NCI-H1092 treated with DMSO at 0.1 percent for 48 hours (cell line): ENCODE measurements at regions not wholly inside any gene's neighbourhood (a gene's known extent, or its start where the extent isn't known, plus 50 kb on each side); places are given as distances from the start of the nearest gene placed in this dataset.
"Not testable (repeated sequence)": the region's sequence is repeated elsewhere in the genome, so short reads cannot be mapped to it uniquely, and the experiment has no call there.

Experiments used
- DNase-seq: peaks from one replicate; lab custom pipeline; 2025; lab: John Stamatoyannopoulos, UW

GRCh38 chr3:124043023-124043422 lies 51.1 kb upstream of the ROPN1 start:
- no peak for DNase-seq

- DNase-seq, result no peak
Observed at GRCh38 chr3:124044956-124045355, 53.0 kb upstream of the ROPN1 start.

GRCh38 chr3:124048967-124049798 lies 57.3 kb upstream of the ROPN1 start:
- no peak for DNase-seq

- no peak for DNase-seq
Observed at GRCh38 chr3:124051636-124052035, 59.7 kb upstream of the ROPN1 start.

GRCh38 chr3:124053871-124054270 lies 61.9 kb upstream of the ROPN1 start:
- peak; percentile 36 for DNase-seq

GRCh38 chr3:124056846-124057245 lies 64.9 kb upstream of the ROPN1 start:
- no peak for DNase-seq

GRCh38 chr3:124057420-124057819 lies 65.5 kb upstream of the ROPN1 start:
- DNase-seq, result no peak

GRCh38 chr3:124059580-124059979 lies 67.7 kb upstream of the ROPN1 start:
- no peak for DNase-seq

- peak; percentile 22 for DNase-seq
Observed at GRCh38 chr3:124063197-124063909, 71.4 kb upstream of the ROPN1 start.

GRCh38 chr3:124064050-124064449 lies 72.1 kb upstream of the ROPN1 start:
- no peak for DNase-seq

GRCh38 chr3:124066543-124066942 lies 74.6 kb upstream of the ROPN1 start:
- DNase-seq, result not testable (repeated sequence)

- not testable (repeated sequence) for DNase-seq
Observed at GRCh38 chr3:124069706-124070105, 77.8 kb upstream of the ROPN1 start.

GRCh38 chr3:124075090-124075489 lies 83.2 kb upstream of the ROPN1 start:
- DNase-seq, result not testable (repeated sequence)

- no peak for DNase-seq
Observed at GRCh38 chr3:124075753-124076152, 83.8 kb upstream of the ROPN1 start.

- no peak for DNase-seq
Observed at GRCh38 chr3:124076235-124076634, 84.3 kb upstream of the ROPN1 start.

- DNase-seq, result peak; percentile 69
Observed at GRCh38 chr3:124078953-124079911, 87.3 kb upstream of the ROPN1 start.

- DNase-seq, result no peak
Observed at GRCh38 chr3:124079912-124080276, 88.0 kb upstream of the ROPN1 start.

GRCh38 chr3:124082343-124082742 lies 90.4 kb upstream of the ROPN1 start:
- DNase-seq, result no peak

- DNase-seq, result peak; percentile 17
Observed at GRCh38 chr3:124084022-124084881, 92.3 kb upstream of the ROPN1 start.

- no peak for DNase-seq
Observed at GRCh38 chr3:124088801-124089200, 96.9 kb upstream of the ROPN1 start.

- no peak for DNase-seq
Observed at GRCh38 chr3:124089214-124089613, 97.3 kb upstream of the ROPN1 start.
